GM12864 (cell line): ENCODE measurements at regions not wholly inside any gene's neighbourhood (a gene's known extent, or its start where the extent isn't known, plus 50 kb on each side); places are given as distances from the start of the nearest gene placed in this dataset.

ENCODE experiments used
- DNase-seq: peaks from one replicate; pipeline ENCODE4 v3.0.0-alpha.2; 2011; ENCODE audit warnings: low read depth
- H3K4me3 ChIP-seq: 2 replicates; pipeline ENCODE4 v1.5.1; 2011; ENCODE audit warnings: mild to moderate bottlenecking, low read depth, low read length, control low read depth
- CTCF ChIP-seq: IDR thresholded peaks from 2 replicates; pipeline ENCODE4 v1.5.1; 2011; ENCODE audit warnings: low read depth, mild to moderate bottlenecking, moderate library complexity, low read length, control low read depth, inconsistent platforms; ENCODE audit errors: missing control alignments

- no peak for DNase-seq
- no peak for TF ChIP-seq CTCF
- no peak overlapping the region for H3K4me3 ChIP-seq
Observed at GRCh38 chr1:196070940-196071339, 537.3 kb downstream of the KCNT2 start.

DNA sequence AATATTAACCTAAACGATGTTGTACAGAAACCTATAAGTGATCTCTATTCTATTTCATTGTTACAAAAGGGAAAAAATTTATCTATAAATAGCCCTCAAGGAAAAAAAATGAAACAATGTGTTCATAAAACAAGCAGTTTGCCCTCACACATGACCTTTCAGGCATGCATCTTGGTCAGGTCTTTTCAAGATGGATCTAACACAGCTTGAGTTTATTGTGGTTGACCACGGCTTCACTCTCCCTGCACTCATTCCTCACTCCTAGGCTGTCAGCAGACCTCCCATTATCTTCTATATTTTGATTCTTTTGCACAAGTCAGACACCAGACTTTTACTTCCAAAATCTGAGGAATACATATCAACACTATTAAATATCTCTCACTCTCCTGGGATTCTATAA lies 544.3 kb downstream of the KCNT2 start:
- no peak for TF ChIP-seq CTCF
- DNase-seq, result no peak
- no peak overlapping the region for H3K4me3 ChIP-seq

GRCh38 chr1:196063294-196063693 lies 544.9 kb downstream of the KCNT2 start:
- no peak overlapping the region for H3K4me3 ChIP-seq
- DNase-seq, result no peak

DNA sequence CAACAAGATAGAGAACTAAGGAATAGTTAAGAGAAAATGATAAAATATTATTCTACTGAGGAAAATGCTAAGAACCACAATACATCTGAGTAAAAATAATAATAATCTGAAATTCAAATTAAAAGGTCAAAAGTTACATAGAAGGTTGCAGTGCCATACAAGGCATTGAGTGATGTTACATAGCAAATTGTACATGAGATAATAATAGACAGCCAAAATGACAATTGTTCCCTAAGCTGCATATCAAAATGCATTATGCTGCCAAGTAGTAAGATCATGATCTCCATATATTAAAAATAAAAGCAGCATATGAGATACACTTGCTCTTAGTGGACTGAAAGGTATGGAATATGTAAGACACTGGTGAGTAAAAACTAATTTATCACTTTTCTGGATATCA lies 547.7 kb downstream of the KCNT2 start:
- no peak overlapping the region for H3K4me3 ChIP-seq
- no peak for DNase-seq
- TF ChIP-seq CTCF, result no peak

More at GRCh38 chr1:196063294-196063693, 544.9 kb downstream of the KCNT2 start:
- no peak for TF ChIP-seq CTCF

DNA sequence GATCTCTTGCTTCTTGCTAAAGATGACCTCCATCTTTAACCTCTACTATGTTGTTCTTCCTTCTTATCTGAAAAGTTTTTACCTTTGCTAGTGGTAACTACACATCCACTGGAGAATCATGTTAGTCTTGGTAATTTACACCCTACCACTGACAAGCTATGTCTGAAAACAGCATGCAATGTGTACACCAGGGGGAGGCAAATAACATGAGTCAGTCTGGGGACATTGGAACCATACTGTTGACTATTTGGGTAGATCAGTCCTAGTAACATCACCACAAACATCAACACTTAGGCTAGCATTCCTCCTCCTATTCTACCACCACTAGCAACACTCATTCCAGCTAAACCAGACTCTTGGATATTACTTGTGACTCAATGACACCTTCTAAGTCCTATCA lies 549.0 kb downstream of the KCNT2 start:
- no peak for TF ChIP-seq CTCF
- no peak overlapping the region for H3K4me3 ChIP-seq
- DNase-seq, result no peak

- no peak for TF ChIP-seq CTCF
- no peak overlapping the region for H3K4me3 ChIP-seq
- DNase-seq, result no peak
Observed at GRCh38 chr1:196056966-196057365, 551.3 kb downstream of the KCNT2 start.

GRCh38 chr1:196049407-196049806 lies 558.8 kb downstream of the KCNT2 start:
- no peak overlapping the region for H3K4me3 ChIP-seq
- no peak for TF ChIP-seq CTCF
- DNase-seq, result no peak
